Inflammatory macrophage (primary cell): ENCODE measurements at regions not wholly inside any gene's neighbourhood (a gene's known extent, or its start where the extent isn't known, plus 50 kb on each side); places are given as distances from the start of the nearest gene placed in this dataset.
"Not testable (repeated sequence)": the region's sequence is repeated elsewhere in the genome, so short reads cannot be mapped to it uniquely, and the experiment has no call there.

Experiments used
- DNase-seq, 2 donors: peaks; one replicate each; pipeline ENCODE4 v3.0.0-alpha.2; 2020 to 2022

GRCh38 chr7:76849887-76850563, 182.1 kb downstream of the SPDYE17 start:
- not testable (repeated sequence) for DNase-seq

GRCh38 chr7:76839879-76840278, 192.3 kb downstream of the SPDYE17 start:
- not testable (repeated sequence) for DNase-seq

- not testable (repeated sequence) for DNase-seq
Measured at GRCh38 chr7:76839214-76839613, 192.9 kb downstream of the SPDYE17 start.

- not testable (repeated sequence) for DNase-seq
Measured at GRCh38 chr7:76838357-76838756, 193.8 kb downstream of the SPDYE17 start.

GRCh38 chr7:76829233-76829632, 202.2 kb upstream of the POMZP3 start:
- DNase-seq = not testable (repeated sequence)

- not testable (repeated sequence) for DNase-seq
Measured at GRCh38 chr7:76826181-76826580, 199.1 kb upstream of the POMZP3 start.

- DNase-seq = not testable (repeated sequence)
Measured at GRCh38 chr7:76809856-76810255, 182.8 kb upstream of the POMZP3 start.

GRCh38 chr7:76807588-76808100, 180.6 kb upstream of the POMZP3 start:
- DNase-seq = peak in 1 of 2 donors; percentile 25

GRCh38 chr7:76806460-76806859, 179.4 kb upstream of the POMZP3 start:
- not testable (repeated sequence) for DNase-seq

GRCh38 chr7:76806010-76806409, 178.9 kb upstream of the POMZP3 start:
- DNase-seq = not testable (repeated sequence)

- not testable (repeated sequence) for DNase-seq
Measured at GRCh38 chr7:76805262-76805661, 178.2 kb upstream of the POMZP3 start.

GRCh38 chr7:76797639-76798038, 170.6 kb upstream of the POMZP3 start:
- DNase-seq = not testable (repeated sequence)

- not testable (repeated sequence) for DNase-seq
Measured at GRCh38 chr7:76780693-76781092, 153.6 kb upstream of the POMZP3 start.

- DNase-seq = peak in 1 of 2 donors; percentile 0
Measured at GRCh38 chr7:76774279-76774678, 147.2 kb upstream of the POMZP3 start.

GRCh38 chr7:76771980-76772379, 144.9 kb upstream of the POMZP3 start:
- DNase-seq = not testable (repeated sequence)

- not testable (repeated sequence) for DNase-seq
Measured at GRCh38 chr7:76763977-76764376, 136.9 kb upstream of the POMZP3 start.

- DNase-seq = not testable (repeated sequence)
Measured at GRCh38 chr7:76760546-76761220, 133.6 kb upstream of the POMZP3 start.

- not testable (repeated sequence) for DNase-seq
Measured at GRCh38 chr7:76739538-76739937, 112.5 kb upstream of the POMZP3 start.

- DNase-seq = not testable (repeated sequence)
Measured at GRCh38 chr7:76736724-76737123, 109.6 kb upstream of the POMZP3 start.

- not testable (repeated sequence) for DNase-seq
Measured at GRCh38 chr7:76736091-76736490, 109.0 kb upstream of the POMZP3 start.

GRCh38 chr7:76735668-76736067, 108.6 kb upstream of the POMZP3 start:
- not testable (repeated sequence) for DNase-seq

- DNase-seq = not testable (repeated sequence)
Measured at GRCh38 chr7:76728571-76728974, 101.5 kb upstream of the POMZP3 start.

GRCh38 chr7:76723928-76724327, 96.8 kb upstream of the POMZP3 start:
- not testable (repeated sequence) for DNase-seq

- not testable (repeated sequence) for DNase-seq
Measured at GRCh38 chr7:76716551-76716950, 89.5 kb upstream of the POMZP3 start.
